GM21360 (cell line): ENCODE measurements at regions not wholly inside any gene's neighbourhood (a gene's known extent, or its start where the extent isn't known, plus 50 kb on each side); places are given as distances from the start of the nearest gene placed in this dataset.
"Not testable (repeated sequence)": the region's sequence is repeated elsewhere in the genome, so short reads cannot be mapped to it uniquely, and the experiment has no call there.

Experiments
- ATAC-seq: cut with Tn5 transposase; IDR thresholded peaks from one replicate; pipeline ENCODE4 v1.9.1; 2021; ENCODE audit warnings: mild to moderate bottlenecking, moderate library complexity; ENCODE audit not compliant: unreplicated experiment

GRCh38 chr1:221602830-221603229 is 139.1 kb downstream of the DUSP10 start:
- no peak for ATAC-seq

GRCh38 chr1:221604390-221604789 is 137.5 kb downstream of the DUSP10 start:
- ATAC-seq = not testable (repeated sequence)

- ATAC-seq = no peak
These were observed 136.9 kb downstream of the DUSP10 start for GRCh38 chr1:221604948-221605347.

- ATAC-seq = no peak
These were observed 136.3 kb downstream of the DUSP10 start for GRCh38 chr1:221605569-221605968.

GRCh38 chr1:221606256-221606655 is 135.6 kb downstream of the DUSP10 start:
- no peak for ATAC-seq

GRCh38 chr1:221608835-221609320 is 133.0 kb downstream of the DUSP10 start:
- no peak for ATAC-seq

GRCh38 chr1:221611656-221612046 is 130.2 kb downstream of the DUSP10 start:
- no peak for ATAC-seq

- ATAC-seq = no peak
These were observed 129.7 kb downstream of the DUSP10 start for GRCh38 chr1:221612047-221612777.

- no peak for ATAC-seq
These were observed 121.2 kb downstream of the DUSP10 start for GRCh38 chr1:221620437-221621384.

GRCh38 chr1:221621683-221622082 is 120.2 kb downstream of the DUSP10 start:
- ATAC-seq = no peak

GRCh38 chr1:221622389-221622788 is 119.5 kb downstream of the DUSP10 start:
- no peak for ATAC-seq

GRCh38 chr1:221625026-221625425 is 116.9 kb downstream of the DUSP10 start:
- no peak for ATAC-seq

- no peak for ATAC-seq
These were observed 115.8 kb downstream of the DUSP10 start for GRCh38 chr1:221626041-221626440.

GRCh38 chr1:221630236-221630635 is 111.7 kb downstream of the DUSP10 start:
- no peak for ATAC-seq

- ATAC-seq = no peak
These were observed 110.3 kb downstream of the DUSP10 start for GRCh38 chr1:221631556-221631955.

GRCh38 chr1:221632072-221632471 is 109.8 kb downstream of the DUSP10 start:
- ATAC-seq = no peak

GRCh38 chr1:221633841-221634409 is 108.0 kb downstream of the DUSP10 start:
- ATAC-seq = no peak

GRCh38 chr1:221634606-221635005 is 107.3 kb downstream of the DUSP10 start:
- no peak for ATAC-seq

- ATAC-seq = no peak
These were observed 106.6 kb downstream of the DUSP10 start for GRCh38 chr1:221635305-221635704.

- ATAC-seq = no peak
These were observed 105.8 kb downstream of the DUSP10 start for GRCh38 chr1:221636096-221636495.

- ATAC-seq = no peak
These were observed 104.9 kb downstream of the DUSP10 start for GRCh38 chr1:221636967-221637366.
